PC-9 (cell line): ENCODE measurements at regions not wholly inside any gene's neighbourhood (a gene's known extent, or its start where the extent isn't known, plus 50 kb on each side); places are given as distances from the start of the nearest gene placed in this dataset.

Experiments
- BruUV-seq: library from RNA; stranded (reverse); fragments of 400-500 nt; replicated peaks from 2 replicates; lab custom pipeline; 2021; lab: Mats Ljungman, UMichigan
- CTCF ChIA-PET: fragments of 300-600 bp; sonication (Branson Sonifier 250); formaldehyde crosslinking; loops from one replicate; lab custom pipeline; 2022; ENCODE audit warnings: antibody characterized with exemption; lab: Charles Lee
- POLR2A ChIA-PET: fragments of 300-600 bp; sonication (Branson Sonifier 250); formaldehyde crosslinking; loops from one replicate; lab custom pipeline; 2022; ENCODE audit warnings: antibody characterized with exemption; ENCODE audit not compliant: unreplicated experiment; lab: Charles Lee
- DNase-seq, 2 experiments: peaks; one replicate each; pipeline versions ENCODE4 v3.0.0 to v3.0.0-alpha.2; 2015 to 2022; ENCODE audit warnings: mixed read lengths in 1 of 2
- H2AFZ ChIP-seq: fragments of 200-600 bp; sonication (generic); 2 replicates; pipeline ENCODE4 v1.8.1; 2017; ENCODE audit warnings: antibody characterized with exemption
- H3F3A ChIP-seq: fragments of 200-600 bp; sonication (generic); 2 replicates; pipeline ENCODE4 v1.8.1; 2017; ENCODE audit warnings: antibody characterized with exemption, mild to moderate bottlenecking, low read depth; ENCODE audit not compliant: insufficient read depth
- H3K27ac ChIP-seq: fragments of 200-600 bp; sonication (generic); 2 replicates; pipeline ENCODE4 v1.6.1; 2016; ENCODE audit warnings: mixed run types
- H3K27me3 ChIP-seq: fragments of 200-600 bp; sonication (generic); 2 replicates; pipeline ENCODE4 v1.6.1; 2016; ENCODE audit warnings: low read depth, mixed run types; ENCODE audit not compliant: insufficient read depth
- H3K36me3 ChIP-seq: fragments of 200-600 bp; sonication (generic); 2 replicates; pipeline ENCODE4 v1.6.1; 2016; ENCODE audit warnings: low read depth, mixed run types
- H3K4me1 ChIP-seq: fragments of 200-600 bp; sonication (generic); replicated peaks from 2 replicates; pipeline ENCODE4 v1.6.1; 2016; ENCODE audit warnings: mixed run types; ENCODE audit not compliant: insufficient read depth
- H3K4me2 ChIP-seq: fragments of 200-600 bp; sonication (generic); 2 replicates; pipeline ENCODE4 v1.6.1; 2017; ENCODE audit warnings: mixed run types
- H3K4me3 ChIP-seq: fragments of 200-600 bp; sonication (generic); 2 replicates; pipeline ENCODE4 v1.6.1; 2016; ENCODE audit warnings: mixed run types
- H3K79me2 ChIP-seq: fragments of 200-600 bp; sonication (generic); 2 replicates; pipeline ENCODE4 v1.6.1; 2017; ENCODE audit warnings: low read depth, mixed run types
- H3K9me2 ChIP-seq: fragments of 200-600 bp; sonication (generic); 2 replicates; pipeline ENCODE4 v1.8.1; 2017; ENCODE audit warnings: mild to moderate bottlenecking; ENCODE audit not compliant: insufficient read depth
- H3K9me3 ChIP-seq: fragments of 200-600 bp; sonication (generic); 2 replicates; pipeline ENCODE4 v1.8.1; 2016; ENCODE audit warnings: low read depth; ENCODE audit not compliant: insufficient read depth
- H4K20me1 ChIP-seq: fragments of 200-600 bp; sonication (generic); 2 replicates; pipeline ENCODE4 v1.8.1; 2017; ENCODE audit not compliant: insufficient read depth
- EZH2 ChIP-seq: fragments of 200-600 bp; sonication (generic); IDR thresholded peaks from 2 replicates; pipeline ENCODE4 v1.8.0; 2017; ENCODE audit warnings: antibody characterized with exemption, low read depth
- intact Hi-C: fragments of 100-400 bp; cut with micrococcal nuclease; formaldehyde crosslinking; loops from one replicate; pipeline ENCODE4 v1.10.0; 2022; ENCODE audit not compliant: unreplicated experiment
- TF ChIP-seq, protein P1 (sequence below): fragments of 200-600 bp; sonication (generic); conservative IDR thresholded peaks from 2 replicates; pipeline ENCODE4 v1.6.1; 2017; ENCODE audit warnings: mixed run types, antibody characterized with exemption, mild to moderate bottlenecking, moderate library complexity

DNA sequence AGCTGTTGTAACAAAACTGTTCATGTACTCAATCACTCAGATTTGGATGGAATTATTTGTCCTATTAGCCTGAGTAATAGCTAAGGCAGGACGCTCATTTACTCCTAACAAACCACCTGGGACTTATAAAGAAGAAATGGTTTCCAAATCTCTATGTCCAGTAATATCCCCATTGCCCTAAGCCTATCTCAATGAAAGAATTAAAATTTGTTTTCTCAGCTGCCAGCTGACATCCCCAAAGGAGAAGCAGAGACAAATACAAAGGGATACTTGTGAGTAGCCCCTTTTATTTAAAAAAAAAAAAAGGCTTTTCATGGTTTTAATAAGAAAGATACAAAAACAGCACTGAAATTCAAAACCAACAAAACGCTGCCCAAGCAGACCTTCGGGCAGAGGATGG is 211.4 kb upstream of the PARD3B start:
- no peaks in the 10 kb centered on the region for H3F3A ChIP-seq
- H2AFZ ChIP-seq = no peak overlapping the region
- no TSS peak for BruUV-seq
- H3K27ac ChIP-seq = no peak overlapping the region
- no peak overlapping the region for H3K4me2 ChIP-seq
- ChIA-PET CTCF (no interaction called here), POLR2A (no interaction called here)
- H3K36me3 ChIP-seq = no peaks in the 10 kb centered on the region
- no peaks in the 10 kb centered on the region for H3K79me2 ChIP-seq
- no peak overlapping the region for H3K4me3 ChIP-seq
- no peak for DNase-seq
- no peaks in the 10 kb centered on the region for H3K9me2 ChIP-seq
- H3K9me3 ChIP-seq = peaks cover 4% of the 10 kb centered on the region; the same call in 1 of the 2 replicates
- H3K4me1 ChIP-seq = no peaks in the 10 kb centered on the region
- intact Hi-C loops = no loop called here
- H4K20me1 ChIP-seq = no peaks in the 10 kb centered on the region
- no peak for TF ChIP-seq EZH2
- TF ChIP-seq, protein P1, sequence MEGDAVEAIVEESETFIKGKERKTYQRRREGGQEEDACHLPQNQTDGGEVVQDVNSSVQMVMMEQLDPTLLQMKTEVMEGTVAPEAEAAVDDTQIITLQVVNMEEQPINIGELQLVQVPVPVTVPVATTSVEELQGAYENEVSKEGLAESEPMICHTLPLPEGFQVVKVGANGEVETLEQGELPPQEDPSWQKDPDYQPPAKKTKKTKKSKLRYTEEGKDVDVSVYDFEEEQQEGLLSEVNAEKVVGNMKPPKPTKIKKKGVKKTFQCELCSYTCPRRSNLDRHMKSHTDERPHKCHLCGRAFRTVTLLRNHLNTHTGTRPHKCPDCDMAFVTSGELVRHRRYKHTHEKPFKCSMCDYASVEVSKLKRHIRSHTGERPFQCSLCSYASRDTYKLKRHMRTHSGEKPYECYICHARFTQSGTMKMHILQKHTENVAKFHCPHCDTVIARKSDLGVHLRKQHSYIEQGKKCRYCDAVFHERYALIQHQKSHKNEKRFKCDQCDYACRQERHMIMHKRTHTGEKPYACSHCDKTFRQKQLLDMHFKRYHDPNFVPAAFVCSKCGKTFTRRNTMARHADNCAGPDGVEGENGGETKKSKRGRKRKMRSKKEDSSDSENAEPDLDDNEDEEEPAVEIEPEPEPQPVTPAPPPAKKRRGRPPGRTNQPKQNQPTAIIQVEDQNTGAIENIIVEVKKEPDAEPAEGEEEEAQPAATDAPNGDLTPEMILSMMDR = no peak
- H3K27me3 ChIP-seq = no peaks in the 10 kb centered on the region

DNA sequence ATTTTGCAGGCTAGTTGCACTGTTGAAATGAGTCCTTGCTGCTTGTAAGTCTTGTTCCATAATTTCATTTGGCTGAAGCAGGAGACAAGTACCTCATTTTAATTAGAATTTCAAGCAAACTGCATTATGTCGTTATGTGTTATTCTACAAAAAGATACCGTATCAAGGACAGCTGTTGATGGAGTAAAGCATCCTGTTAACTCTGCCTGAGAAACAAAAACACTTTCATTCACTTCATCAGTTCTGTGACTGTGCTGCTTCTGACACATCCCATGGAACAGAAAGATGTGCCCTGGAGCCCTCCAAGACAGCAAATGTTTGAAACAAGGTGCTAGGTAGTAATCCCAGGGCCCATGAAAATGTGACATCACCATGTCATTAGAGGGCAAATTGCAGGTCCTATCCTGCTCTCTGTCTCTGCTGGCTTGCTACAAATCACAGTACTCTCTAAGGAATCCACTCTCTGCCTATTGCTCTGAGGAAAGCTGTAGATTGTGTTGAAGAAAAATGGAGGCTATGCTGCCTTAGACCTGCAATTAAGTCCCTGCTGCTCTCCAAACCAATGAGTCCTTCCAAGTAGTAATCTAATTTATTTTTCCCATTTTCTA is 209.7 kb upstream of the PARD3B start:
- Histone ChIP-seq H3F3A (peaks cover 8% of the 10 kb centered on the region; the same call in 1 of the 2 replicates), H4K20me1 (no peaks in the 10 kb centered on the region), H3K4me2 (no peak overlapping the region), H3K9me3 (peaks cover 4% of the 10 kb centered on the region; the same call in 1 of the 2 replicates), H3K79me2 (no peaks in the 10 kb centered on the region), H3K36me3 (no peaks in the 10 kb centered on the region), H3K27ac (no peak overlapping the region), H3K9me2 (no peaks in the 10 kb centered on the region), H3K27me3 (no peaks in the 10 kb centered on the region), H2AFZ (no peak overlapping the region), H3K4me1 (peaks cover 9% of the 10 kb centered on the region), H3K4me3 (no peak overlapping the region)
- BruUV-seq = no TSS peak
- ChIA-PET POLR2A (no interaction called here), CTCF (no interaction called here)
- intact Hi-C loops = no loop called here
- no peak for TF ChIP-seq EZH2
- TF ChIP-seq, protein P1 = no peak
- DNase-seq = no peak

DNA sequence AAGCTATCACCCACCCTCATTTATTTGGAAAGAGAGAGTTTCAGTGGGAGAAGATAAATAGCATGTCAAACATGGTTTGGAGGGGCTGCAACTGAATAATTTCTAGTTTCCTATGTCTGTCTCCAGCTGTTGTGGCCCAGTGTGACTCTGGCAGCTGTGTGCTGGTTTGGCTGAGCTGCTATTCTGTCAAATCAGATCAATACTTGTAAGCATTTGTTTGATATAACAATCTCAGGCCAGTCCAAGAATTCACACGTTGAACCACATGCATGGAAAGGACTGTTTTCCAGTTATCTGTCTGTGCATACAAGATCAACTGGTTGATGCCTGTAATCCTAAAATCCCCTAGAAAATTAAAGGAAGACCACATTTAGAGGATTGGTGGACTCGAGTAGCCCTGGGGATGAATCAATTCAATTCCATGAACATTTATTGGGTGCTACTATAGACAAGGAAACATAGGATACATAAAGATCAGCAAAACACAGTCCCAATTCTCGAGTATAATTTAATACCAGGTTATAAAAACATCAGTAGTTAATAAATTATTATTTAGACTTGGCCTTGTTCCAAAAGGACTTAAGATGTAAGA is 209.0 kb upstream of the PARD3B start:
- Histone ChIP-seq H4K20me1 (no peaks in the 10 kb centered on the region), H3K9me3 (peaks cover 8% of the 10 kb centered on the region; the same call in 1 of the 2 replicates), H2AFZ (no peak overlapping the region), H3K79me2 (no peaks in the 10 kb centered on the region), H3K9me2 (no peaks in the 10 kb centered on the region), H3K27ac (no peak overlapping the region), H3K27me3 (no peaks in the 10 kb centered on the region), H3K4me1 (peaks cover 9% of the 10 kb centered on the region), H3K4me2 (no peak overlapping the region), H3F3A (peaks cover 8% of the 10 kb centered on the region; the same call in 1 of the 2 replicates), H3K36me3 (no peaks in the 10 kb centered on the region), H3K4me3 (no peak overlapping the region)
- TF ChIP-seq EZH2 = no peak
- TF ChIP-seq, protein P1 = no peak
- intact Hi-C loops = no loop called here
- ChIA-PET CTCF (no interaction called here), POLR2A (no interaction called here)
- no peak for DNase-seq
- BruUV-seq = no TSS peak
